ENCODE measurements at regions not wholly inside any gene's neighbourhood (a gene's known extent, or its start where the extent isn't known, plus 50 kb on each side); places are given as distances from the start of the nearest gene placed in this dataset.

GRCh38 chr5:56763711-56764466 is 51.5 kb upstream of the MAP3K1 start:
- Histone ChIP-seq H3K4me3 (no peak overlapping the region), H3K27ac (no peak overlapping the region), H3K4me1 (peaks cover 0 to 26% of the 10 kb centered on the region in 2 donors), H3K9me3 (no peaks in the 10 kb centered on the region), H3K27me3 (no peaks in the 10 kb centered on the region), H3K36me3 (no peaks in the 10 kb centered on the region)
- no peak for DNase-seq (ENCODE audit: low spot score)
- TF ChIP-seq CTCF (IDR thresholded peaks at IDR 0.05) = no peak

GRCh38 chr5:56763182-56763581 is 52.2 kb upstream of the MAP3K1 start:
- H3K4me1 ChIP-seq = peaks cover 0 to 26% of the 10 kb centered on the region in 2 donors
- no peak overlapping the region for H3K4me3 ChIP-seq
- no peaks in the 10 kb centered on the region for H3K27me3 ChIP-seq
- no peaks in the 10 kb centered on the region for H3K36me3 ChIP-seq
- no peak for TF ChIP-seq CTCF (IDR thresholded peaks at IDR 0.05)
- H3K27ac ChIP-seq = no peak overlapping the region
- no peaks in the 10 kb centered on the region for H3K9me3 ChIP-seq
- DNase-seq (ENCODE audit: low spot score) = no peak

GRCh38 chr5:56761151-56761885 is 54.0 kb upstream of the MAP3K1 start:
- H3K27ac ChIP-seq = no peak overlapping the region

GRCh38 chr5:56760723-56761122 is 54.6 kb upstream of the MAP3K1 start:
- Histone ChIP-seq H3K9me3 (no peaks in the 10 kb centered on the region), H3K4me3 (no peak overlapping the region), H3K36me3 (no peaks in the 10 kb centered on the region), H3K27me3 (no peaks in the 10 kb centered on the region), H3K27ac (no peak overlapping the region), H3K4me1 (peaks cover 0 to 26% of the 10 kb centered on the region in 2 donors)
- no peak for DNase-seq (ENCODE audit: low spot score)
- no peak for TF ChIP-seq CTCF (IDR thresholded peaks at IDR 0.05)

More at GRCh38 chr5:56761151-56761885, 54.0 kb upstream of the MAP3K1 start:
- DNase-seq (ENCODE audit: low spot score) = no peak
- Histone ChIP-seq H3K4me3 (no peak overlapping the region), H3K27me3 (no peaks in the 10 kb centered on the region), H3K4me1 (peaks cover 0 to 26% of the 10 kb centered on the region in 2 donors), H3K9me3 (no peaks in the 10 kb centered on the region), H3K36me3 (no peaks in the 10 kb centered on the region)
- no peak for TF ChIP-seq CTCF (IDR thresholded peaks at IDR 0.05)

- Histone ChIP-seq H3K4me1 (peaks cover 0 to 26% of the 10 kb centered on the region in 2 donors), H3K36me3 (no peaks in the 10 kb centered on the region), H3K27me3 (no peaks in the 10 kb centered on the region), H3K9me3 (no peaks in the 10 kb centered on the region), H3K4me3 (no peak overlapping the region), H3K27ac (no peak overlapping the region)
- TF ChIP-seq CTCF (IDR thresholded peaks at IDR 0.05) = no peak
- no peak for DNase-seq (ENCODE audit: low spot score)
Measured at GRCh38 chr5:56759521-56760216, 55.7 kb upstream of the MAP3K1 start.

All from right atrium auricular region (tissue), 2 donors.